ENCODE measurements at regions not wholly inside any gene's neighbourhood (a gene's known extent, or its start where the extent isn't known, plus 50 kb on each side); places are given as distances from the start of the nearest gene placed in this dataset.
"Not testable (repeated sequence)": the region's sequence is repeated elsewhere in the genome, so short reads cannot be mapped to it uniquely, and the experiment has no call there.

DNA sequence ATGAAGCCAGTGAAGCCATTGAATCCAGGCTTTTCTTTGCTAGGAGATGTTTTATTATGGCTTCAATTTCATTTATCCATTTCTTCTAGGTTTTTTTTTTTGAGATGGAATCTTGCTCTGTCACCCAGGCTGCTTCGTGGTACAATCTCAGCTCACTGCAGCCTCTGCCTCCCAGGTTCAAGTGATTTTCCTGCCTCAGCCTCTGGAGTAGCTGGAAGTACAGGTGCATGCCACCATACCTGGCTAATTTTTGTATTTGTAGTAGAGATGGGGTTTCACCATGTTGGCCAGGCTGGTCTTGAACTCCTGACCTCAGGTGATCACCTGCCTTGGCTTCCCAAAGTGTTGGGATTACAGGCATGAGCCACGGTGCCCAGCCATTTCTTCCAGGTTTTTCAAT is 171.6 kb downstream of the CWH43 start:
- TF ChIP-seq, protein P1, sequence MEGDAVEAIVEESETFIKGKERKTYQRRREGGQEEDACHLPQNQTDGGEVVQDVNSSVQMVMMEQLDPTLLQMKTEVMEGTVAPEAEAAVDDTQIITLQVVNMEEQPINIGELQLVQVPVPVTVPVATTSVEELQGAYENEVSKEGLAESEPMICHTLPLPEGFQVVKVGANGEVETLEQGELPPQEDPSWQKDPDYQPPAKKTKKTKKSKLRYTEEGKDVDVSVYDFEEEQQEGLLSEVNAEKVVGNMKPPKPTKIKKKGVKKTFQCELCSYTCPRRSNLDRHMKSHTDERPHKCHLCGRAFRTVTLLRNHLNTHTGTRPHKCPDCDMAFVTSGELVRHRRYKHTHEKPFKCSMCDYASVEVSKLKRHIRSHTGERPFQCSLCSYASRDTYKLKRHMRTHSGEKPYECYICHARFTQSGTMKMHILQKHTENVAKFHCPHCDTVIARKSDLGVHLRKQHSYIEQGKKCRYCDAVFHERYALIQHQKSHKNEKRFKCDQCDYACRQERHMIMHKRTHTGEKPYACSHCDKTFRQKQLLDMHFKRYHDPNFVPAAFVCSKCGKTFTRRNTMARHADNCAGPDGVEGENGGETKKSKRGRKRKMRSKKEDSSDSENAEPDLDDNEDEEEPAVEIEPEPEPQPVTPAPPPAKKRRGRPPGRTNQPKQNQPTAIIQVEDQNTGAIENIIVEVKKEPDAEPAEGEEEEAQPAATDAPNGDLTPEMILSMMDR (IDR thresholded peaks at IDR 0.05), result not testable (repeated sequence)
- not testable (repeated sequence) for TF ChIP-seq TCF7L2, POLR2AphosphoS5 (IDR thresholded peaks at IDR 0.05; ENCODE audit: low read depth, low read length)

All from Panc1 (cell line).